ENCODE measurements at regions not wholly inside any gene's neighbourhood (a gene's known extent, or its start where the extent isn't known, plus 50 kb on each side); places are given as distances from the start of the nearest gene placed in this dataset.
"Not testable (repeated sequence)": the region's sequence is repeated elsewhere in the genome, so short reads cannot be mapped to it uniquely, and the experiment has no call there.

- no peaks in the 10 kb centered on the region for H3K4me1 ChIP-seq (ENCODE audit: control insufficient read depth, extremely low read depth, insufficient read depth, low read length)
- H3K27me3 ChIP-seq (ENCODE audit: control insufficient read depth, extremely low read depth, insufficient read depth, low read length) = no peaks in the 10 kb centered on the region
- no peak overlapping the region for H3K4me2 ChIP-seq (ENCODE audit: control insufficient read depth, extremely low read depth, insufficient read depth, low read depth, low read length)
- no peak overlapping the region for H3K27ac ChIP-seq (ENCODE audit: control insufficient read depth, insufficient read depth, low read length)
- no peak overlapping the region for H2AFZ ChIP-seq (ENCODE audit: control insufficient read depth, low read length)
- H3K9me3 ChIP-seq (ENCODE audit: control insufficient read depth, low read depth, low read length) = no peaks in the 10 kb centered on the region
- no peak for FAIRE-seq
- TF ChIP-seq CTCF (optimal IDR thresholded peaks at IDR 0.05 in 1 of 3, IDR thresholded peaks at IDR 0.05 in 1 of 3, conservative IDR thresholded peaks at IDR 0.05 in 1 of 3; ENCODE audit: extremely low read depth in 1 of 3, insufficient read depth in 2 of 3, low read length in 3 of 3) = no peak
- no peak for TF ChIP-seq EZH2 (IDR thresholded peaks at IDR 0.05; ENCODE audit: low read length)
- no peaks in the 10 kb centered on the region for H3K9me1 ChIP-seq (ENCODE audit: control insufficient read depth, extremely low read depth, insufficient read depth, low read length)
- no peak overlapping the region for H3K4me3 ChIP-seq (ENCODE audit: control insufficient read depth in 2 of 3, extremely low read depth in 1 of 3, insufficient read depth in 2 of 3, low read depth in 1 of 3, low read length in 3 of 3)
- dilution Hi-C loops (cut with MboI; ENCODE audit: extremely low pct_ligation_motif_present, low sequenced_read_pairs) = no loop called here
- no peaks in the 10 kb centered on the region for H3K36me3 ChIP-seq (ENCODE audit: control insufficient read depth in 2 of 2, extremely low read depth in 1 of 2, insufficient read depth in 2 of 2, low read length in 2 of 2)
- no peaks in the 10 kb centered on the region for H4K20me1 ChIP-seq (ENCODE audit: control insufficient read depth, extremely low read depth, insufficient read depth, low read length)
- no peaks in the 10 kb centered on the region for H3K79me2 ChIP-seq (ENCODE audit: control insufficient read depth, insufficient read depth, low read length)
- no peak for DNase-seq (ENCODE audit: low read depth, low spot score)
- H3K9ac ChIP-seq (ENCODE audit: control insufficient read depth, extremely low read depth, insufficient read depth, low read length) = no peak overlapping the region
Observed at GRCh38 chr4:138460477-138461414, 218.6 kb upstream of the SLC7A11 start.

- TF ChIP-seq EZH2 (IDR thresholded peaks at IDR 0.05; ENCODE audit: low read length) (no peak), CTCF (optimal IDR thresholded peaks at IDR 0.05 in 1 of 3, IDR thresholded peaks at IDR 0.05 in 1 of 3, conservative IDR thresholded peaks at IDR 0.05 in 1 of 3; ENCODE audit: extremely low read depth in 1 of 3, insufficient read depth in 2 of 3, low read length in 3 of 3) (no peak)
- dilution Hi-C loops (cut with MboI; ENCODE audit: extremely low pct_ligation_motif_present, low sequenced_read_pairs) = no loop called here
- no peak overlapping the region for H3K4me2 ChIP-seq (ENCODE audit: control insufficient read depth, extremely low read depth, insufficient read depth, low read depth, low read length)
- no peaks in the 10 kb centered on the region for H3K9me1 ChIP-seq (ENCODE audit: control insufficient read depth, extremely low read depth, insufficient read depth, low read length)
- H3K79me2 ChIP-seq (ENCODE audit: control insufficient read depth, insufficient read depth, low read length) = no peaks in the 10 kb centered on the region
- H3K4me3 ChIP-seq (ENCODE audit: control insufficient read depth in 2 of 3, extremely low read depth in 1 of 3, insufficient read depth in 2 of 3, low read depth in 1 of 3, low read length in 3 of 3) = no peak overlapping the region
- no peak overlapping the region for H3K27ac ChIP-seq (ENCODE audit: control insufficient read depth, insufficient read depth, low read length)
- FAIRE-seq = no peak
- no peak for DNase-seq (ENCODE audit: low read depth, low spot score)
- H4K20me1 ChIP-seq (ENCODE audit: control insufficient read depth, extremely low read depth, insufficient read depth, low read length) = no peaks in the 10 kb centered on the region
- H3K9me3 ChIP-seq (ENCODE audit: control insufficient read depth, low read depth, low read length) = no peaks in the 10 kb centered on the region
- H3K4me1 ChIP-seq (ENCODE audit: control insufficient read depth, extremely low read depth, insufficient read depth, low read length) = no peaks in the 10 kb centered on the region
- H3K27me3 ChIP-seq (ENCODE audit: control insufficient read depth, extremely low read depth, insufficient read depth, low read length) = no peaks in the 10 kb centered on the region
- no peak overlapping the region for H2AFZ ChIP-seq (ENCODE audit: control insufficient read depth, low read length)
- H3K36me3 ChIP-seq (ENCODE audit: control insufficient read depth in 2 of 2, extremely low read depth in 1 of 2, insufficient read depth in 2 of 2, low read length in 2 of 2) = no peaks in the 10 kb centered on the region
- no peak overlapping the region for H3K9ac ChIP-seq (ENCODE audit: control insufficient read depth, extremely low read depth, insufficient read depth, low read length)
Observed at GRCh38 chr4:138458751-138459150, 216.6 kb upstream of the SLC7A11 start.

GRCh38 chr4:138456349-138456748, 214.2 kb upstream of the SLC7A11 start:
- FAIRE-seq; DNase-seq (ENCODE audit: low read depth, low spot score); H3K4me2 ChIP-seq (ENCODE audit: control insufficient read depth, extremely low read depth, insufficient read depth, low read depth, low read length); H3K9me1 ChIP-seq (ENCODE audit: control insufficient read depth, extremely low read depth, insufficient read depth, low read length); H3K27me3 ChIP-seq (ENCODE audit: control insufficient read depth, extremely low read depth, insufficient read depth, low read length); H3K79me2 ChIP-seq (ENCODE audit: control insufficient read depth, insufficient read depth, low read length); H3K9ac ChIP-seq (ENCODE audit: control insufficient read depth, extremely low read depth, insufficient read depth, low read length); H2AFZ ChIP-seq (ENCODE audit: control insufficient read depth, low read length); H3K36me3 ChIP-seq (ENCODE audit: control insufficient read depth in 2 of 2, extremely low read depth in 1 of 2, insufficient read depth in 2 of 2, low read length in 2 of 2); H3K4me1 ChIP-seq (ENCODE audit: control insufficient read depth, extremely low read depth, insufficient read depth, low read length); H4K20me1 ChIP-seq (ENCODE audit: control insufficient read depth, extremely low read depth, insufficient read depth, low read length); H3K27ac ChIP-seq (ENCODE audit: control insufficient read depth, insufficient read depth, low read length); H3K4me3 ChIP-seq (ENCODE audit: control insufficient read depth in 2 of 3, extremely low read depth in 1 of 3, insufficient read depth in 2 of 3, low read depth in 1 of 3, low read length in 3 of 3); dilution Hi-C loops (cut with MboI; ENCODE audit: extremely low pct_ligation_motif_present, low sequenced_read_pairs); H3K9me3 ChIP-seq (ENCODE audit: control insufficient read depth, low read depth, low read length): not testable (repeated sequence)
